Right lobe of liver (tissue), 6 donors: ENCODE measurements at regions not wholly inside any gene's neighbourhood (a gene's known extent, or its start where the extent isn't known, plus 50 kb on each side); places are given as distances from the start of the nearest gene placed in this dataset.

Source experiments
- ATAC-seq, 4 donors: fragments of 200-7000 bp; cut with Tn5 transposase; one replicate each; pipeline ENCODE4 v1.9.1; 2020; ENCODE audit warnings: mild to moderate bottlenecking in 4 of 4, moderate library complexity in 4 of 4
- DNase-seq, 3 donors: peaks; one replicate each; pipeline ENCODE4 v3.0.0-alpha.2; 2020
- H3K27ac ChIP-seq, 3 donors: fragments of 200-600 bp; one replicate each; pipeline ENCODE4 v1.8.0; 2022
- H3K27me3 ChIP-seq, 2 donors: fragments of 200-600 bp; one replicate each; pipeline ENCODE4 v1.8.0; 2022
- H3K36me3 ChIP-seq, 4 donors: fragments of 200-600 bp; sonication (generic) in 1 of 4; one replicate each; pipeline versions ENCODE4 v1.5.1 to v1.8.0; 2017 to 2022; ENCODE audit warnings: control low read depth in 1 of 4
- H3K4me1 ChIP-seq, 4 donors: fragments of 200-600 bp; sonication (generic) in 1 of 4; one replicate each; pipeline versions ENCODE4 v1.5.1 to v1.8.0; 2017 to 2022; ENCODE audit warnings: control low read depth in 1 of 4
- H3K4me3 ChIP-seq, 3 donors: fragments of 200-600 bp; one replicate each; pipeline ENCODE4 v1.8.0; 2022
- H3K9me3 ChIP-seq, 4 donors: fragments of 200-600 bp; sonication (generic) in 1 of 4; one replicate each; pipeline versions ENCODE4 v1.5.1 to v1.8.0; 2017 to 2022; ENCODE audit warnings: control low read depth in 1 of 4
- POLR2A ChIP-seq: fragments of 450-650 bp; IDR thresholded peaks from one replicate; pipeline ENCODE4 v1.6.1; 2017; ENCODE audit warnings: antibody characterized with exemption, mild to moderate bottlenecking
- WGBS: methylation state at CpG from one replicate; pipeline ENCODE4 v1.1.6; 2018; ENCODE audit warnings: low coverage, low lambda C conversion rate; ENCODE audit not compliant: insufficient coverage; ENCODE audit errors: missing lambda C conversion rate; 5-methylcytosine and 5-hydroxymethylcytosine counted together
- intact Hi-C, 2 donors: fragments of 100-400 bp; cut with DNase I; formaldehyde crosslinking; loops; one replicate each; pipeline versions ENCODE4 v1.11.2 to v1.14.1; 2022
- TF ChIP-seq, protein P1 (sequence below), 4 donors: fragments of 200-600 bp in 3 of 4; fragments of 450-650 bp in 1 of 4; IDR thresholded peaks; one replicate each; pipeline versions ENCODE4 v1.5.1 to v1.8.0; 2016 to 2022; ENCODE audit warnings: antibody characterized with exemption in 4 of 4, mild to moderate bottlenecking in 2 of 4
- donor health status: DM: no; HTN: yes; CAD: no.
- donor health status: DM: no; HTN: no; CAD: no.
- donor health status: DM: no; HTN: no; CAD: no.
- donor health status: DM: no; HTN: yes; CAD: no.
- donor health status: DM: no; HTN: yes; CAD: no.

DNA sequence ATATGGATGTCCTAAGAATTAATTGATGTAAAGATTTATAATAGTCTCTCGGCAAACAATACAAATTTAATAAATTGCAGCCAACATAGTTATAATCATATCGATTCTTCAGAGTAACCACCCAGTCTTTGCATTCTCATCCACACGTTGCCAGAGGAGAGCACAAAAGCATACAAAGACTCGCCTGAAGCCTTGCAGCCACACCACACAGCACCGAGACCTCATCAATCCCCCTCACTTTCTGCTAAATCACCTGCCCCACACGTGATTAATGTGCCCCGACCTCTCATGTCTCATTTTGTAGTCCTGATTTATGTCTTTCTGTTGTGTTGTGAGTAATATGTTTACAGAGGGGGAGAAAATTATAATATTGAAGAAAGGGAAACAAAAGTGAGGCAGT, 510.4 kb downstream of the TRIML1 start:
- 42% methylated on average over 5 of the region's 7 CpGs for WGBS
- no peaks in the 10 kb centered on the region for H3K9me3 ChIP-seq
- H3K4me1 ChIP-seq = no peaks in the 10 kb centered on the region
- ATAC-seq = no peak
- no peak overlapping the region for H3K27ac ChIP-seq
- no peak overlapping the region for H3K4me3 ChIP-seq
- TF ChIP-seq, protein P1, sequence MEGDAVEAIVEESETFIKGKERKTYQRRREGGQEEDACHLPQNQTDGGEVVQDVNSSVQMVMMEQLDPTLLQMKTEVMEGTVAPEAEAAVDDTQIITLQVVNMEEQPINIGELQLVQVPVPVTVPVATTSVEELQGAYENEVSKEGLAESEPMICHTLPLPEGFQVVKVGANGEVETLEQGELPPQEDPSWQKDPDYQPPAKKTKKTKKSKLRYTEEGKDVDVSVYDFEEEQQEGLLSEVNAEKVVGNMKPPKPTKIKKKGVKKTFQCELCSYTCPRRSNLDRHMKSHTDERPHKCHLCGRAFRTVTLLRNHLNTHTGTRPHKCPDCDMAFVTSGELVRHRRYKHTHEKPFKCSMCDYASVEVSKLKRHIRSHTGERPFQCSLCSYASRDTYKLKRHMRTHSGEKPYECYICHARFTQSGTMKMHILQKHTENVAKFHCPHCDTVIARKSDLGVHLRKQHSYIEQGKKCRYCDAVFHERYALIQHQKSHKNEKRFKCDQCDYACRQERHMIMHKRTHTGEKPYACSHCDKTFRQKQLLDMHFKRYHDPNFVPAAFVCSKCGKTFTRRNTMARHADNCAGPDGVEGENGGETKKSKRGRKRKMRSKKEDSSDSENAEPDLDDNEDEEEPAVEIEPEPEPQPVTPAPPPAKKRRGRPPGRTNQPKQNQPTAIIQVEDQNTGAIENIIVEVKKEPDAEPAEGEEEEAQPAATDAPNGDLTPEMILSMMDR (IDR thresholded peaks at IDR 0.05) = no peak
- no peak for TF ChIP-seq POLR2A
- H3K27me3 ChIP-seq = no peaks in the 10 kb centered on the region
- intact Hi-C loops = no loop called here
- no peaks in the 10 kb centered on the region for H3K36me3 ChIP-seq
- no peak for DNase-seq

DNA sequence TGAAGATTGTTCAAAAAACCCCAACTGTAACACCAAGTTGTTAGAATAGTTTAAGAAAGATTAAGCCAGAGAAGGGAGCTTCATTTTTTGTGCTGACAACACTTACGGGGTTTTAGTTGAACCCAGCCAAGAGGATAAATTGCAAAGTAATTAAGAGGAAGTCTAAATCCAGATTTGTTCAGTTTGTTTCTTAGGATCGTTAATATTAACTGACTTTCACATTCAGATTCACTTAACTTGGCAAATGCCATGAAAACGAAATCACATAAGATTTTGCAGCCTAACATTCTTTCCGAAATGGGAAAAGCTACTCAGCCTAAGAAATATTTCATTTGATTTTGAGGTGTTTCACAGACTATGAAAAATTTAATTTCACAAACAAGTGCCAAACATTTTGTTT, 511.3 kb downstream of the TRIML1 start:
- H3K4me1 ChIP-seq = no peaks in the 10 kb centered on the region
- ATAC-seq (peak in 1 of 4 donors; percentile 32), DNase-seq (no peak)
- no peaks in the 10 kb centered on the region for H3K36me3 ChIP-seq
- H3K27ac ChIP-seq = no peak overlapping the region
- no peak for TF ChIP-seq POLR2A
- TF ChIP-seq, protein P1 (IDR thresholded peaks at IDR 0.05) = no peak
- WGBS = 45% methylated on average over 4 of the region's 4 CpGs
- no peak overlapping the region for H3K4me3 ChIP-seq
- no peaks in the 10 kb centered on the region for H3K9me3 ChIP-seq
- no peaks in the 10 kb centered on the region for H3K27me3 ChIP-seq
- intact Hi-C loops = no loop called here

GRCh38 chr4:188657365-188657764, 518.1 kb downstream of the TRIML1 start:
- H3K27ac ChIP-seq = no peak overlapping the region
- TF ChIP-seq, protein P1 (IDR thresholded peaks at IDR 0.05) = no peak
- no peak for TF ChIP-seq POLR2A
- 56% methylated on average over 5 of the region's 5 CpGs for WGBS
- DNase-seq (no peak), ATAC-seq (no peak)
- no peaks in the 10 kb centered on the region for H3K27me3 ChIP-seq
- no peaks in the 10 kb centered on the region for H3K4me1 ChIP-seq
- no peaks in the 10 kb centered on the region for H3K36me3 ChIP-seq
- H3K9me3 ChIP-seq = no peaks in the 10 kb centered on the region
- no peak overlapping the region for H3K4me3 ChIP-seq
- intact Hi-C loops = no loop called here

- no peaks in the 10 kb centered on the region for H3K27me3 ChIP-seq
- no peaks in the 10 kb centered on the region for H3K36me3 ChIP-seq
- TF ChIP-seq, protein P1 (IDR thresholded peaks at IDR 0.05) = no peak
- no peak for TF ChIP-seq POLR2A
- no peaks in the 10 kb centered on the region for H3K9me3 ChIP-seq
- 53% methylated on average over 4 of the region's 48 CpGs for WGBS
- ATAC-seq (no peak), DNase-seq (no peak)
- intact Hi-C loops = no loop called here
- no peak overlapping the region for H3K4me3 ChIP-seq
- no peaks in the 10 kb centered on the region for H3K4me1 ChIP-seq
- no peak overlapping the region for H3K27ac ChIP-seq
Measured at GRCh38 chr4:188658958-188659522, 519.8 kb downstream of the TRIML1 start.

DNA sequence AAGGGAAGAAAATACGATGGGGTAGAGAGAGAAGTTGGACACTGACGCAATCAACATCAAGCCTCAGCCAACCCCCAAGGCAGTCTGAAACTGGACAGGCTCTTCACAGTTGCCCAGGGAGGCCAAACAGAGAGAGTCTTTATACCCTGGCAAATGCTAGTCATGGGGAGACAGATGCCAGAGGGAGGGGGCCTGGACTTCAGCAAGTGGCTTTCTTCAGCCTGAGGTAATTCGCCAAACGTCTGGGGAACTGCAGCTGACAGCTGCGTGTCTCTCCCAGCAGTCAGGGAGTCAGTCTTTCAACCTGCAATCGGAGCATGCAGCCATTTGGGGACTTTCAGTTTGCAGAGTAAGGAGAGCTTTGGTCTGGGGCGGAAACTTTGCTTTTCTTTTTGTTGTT, 521.6 kb downstream of the TRIML1 start:
- Histone ChIP-seq H3K4me1 (no peaks in the 10 kb centered on the region), H3K9me3 (no peaks in the 10 kb centered on the region), H3K27ac (no peak overlapping the region), H3K27me3 (no peaks in the 10 kb centered on the region), H3K36me3 (no peaks in the 10 kb centered on the region), H3K4me3 (no peak overlapping the region)
- intact Hi-C loops = no loop called here
- TF ChIP-seq POLR2A = no peak
- WGBS = 60% methylated on average over 6 of the region's 7 CpGs
- ATAC-seq (no peak), DNase-seq (no peak)
